ENCODE measurements at regions not wholly inside any gene's neighbourhood (a gene's known extent, or its start where the extent isn't known, plus 50 kb on each side); places are given as distances from the start of the nearest gene placed in this dataset.
"Not testable (repeated sequence)": the region's sequence is repeated elsewhere in the genome, so short reads cannot be mapped to it uniquely, and the experiment has no call there.

GRCh38 chr5:4581289-4581688 lies 558.8 kb upstream of the ADAMTS16 start:
- DNase-seq: no peak

DNA sequence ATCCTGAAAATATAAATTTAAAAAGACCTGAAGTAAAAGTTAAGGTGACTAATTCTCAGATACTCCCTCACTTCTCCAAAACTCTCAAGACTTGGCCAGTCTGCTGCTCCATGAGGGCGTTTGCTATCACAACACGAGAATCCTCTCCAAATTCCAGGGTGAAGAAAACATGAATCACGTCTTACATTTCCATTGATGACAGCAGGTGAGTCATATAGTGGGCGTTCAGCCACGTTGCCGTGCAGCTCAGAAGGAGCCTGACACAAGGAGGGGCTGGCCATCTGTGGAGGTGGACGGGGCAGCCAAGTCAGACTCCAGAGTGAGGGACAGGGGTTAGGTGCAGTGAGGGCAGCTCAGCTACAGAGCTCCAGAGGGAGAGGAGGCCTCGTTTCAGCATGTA lies 555.1 kb upstream of the ADAMTS16 start:
- DNase-seq: peak; percentile 85

DNA sequence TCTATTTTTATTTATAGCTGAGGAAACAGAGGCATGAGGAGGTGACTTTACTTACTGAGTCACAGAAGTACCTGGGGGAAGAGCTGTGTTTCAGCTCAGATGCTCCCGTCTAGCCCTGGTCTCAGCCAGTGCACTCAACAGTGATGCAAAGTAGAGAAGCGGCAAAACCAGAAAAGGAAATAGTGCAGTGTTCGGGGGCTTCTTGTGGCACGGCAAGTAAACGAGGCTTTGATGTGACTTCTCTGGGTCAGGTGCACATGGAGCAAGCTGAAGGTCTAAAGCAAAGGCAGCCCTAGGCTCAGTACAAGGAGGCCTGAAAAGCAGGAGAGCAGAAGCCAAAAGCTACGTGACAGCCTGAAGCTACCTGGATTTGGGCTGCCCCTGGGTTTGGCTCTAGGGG lies 526.7 kb upstream of the ADAMTS16 start:
- DNase-seq: no peak

- DNase-seq: no peak
Measured at GRCh38 chr5:4614088-4614487, 526.0 kb upstream of the ADAMTS16 start.

DNA sequence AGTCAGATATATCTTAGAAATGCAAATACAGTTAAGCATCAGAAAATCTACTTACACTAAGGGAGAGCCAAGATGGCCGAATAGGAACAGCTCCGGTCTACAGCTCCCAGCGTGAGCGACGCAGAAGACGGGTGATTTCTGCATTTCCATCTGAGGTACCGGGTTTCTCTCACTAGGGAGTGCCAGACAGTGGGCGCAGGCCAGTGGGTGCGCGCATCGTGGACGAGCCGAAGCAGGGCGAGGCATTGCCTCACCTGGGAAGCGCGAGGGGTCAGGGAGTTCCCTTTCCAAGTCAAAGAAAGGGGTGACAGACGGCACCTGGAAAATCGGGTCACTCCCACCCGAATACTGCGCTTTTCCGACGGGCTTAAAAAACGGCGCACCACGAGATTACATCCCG lies 524.8 kb upstream of the ADAMTS16 start:
- DNase-seq: not testable (repeated sequence)

- no peak for DNase-seq
Measured at GRCh38 chr5:4625206-4625896, 514.8 kb upstream of the ADAMTS16 start.

DNA sequence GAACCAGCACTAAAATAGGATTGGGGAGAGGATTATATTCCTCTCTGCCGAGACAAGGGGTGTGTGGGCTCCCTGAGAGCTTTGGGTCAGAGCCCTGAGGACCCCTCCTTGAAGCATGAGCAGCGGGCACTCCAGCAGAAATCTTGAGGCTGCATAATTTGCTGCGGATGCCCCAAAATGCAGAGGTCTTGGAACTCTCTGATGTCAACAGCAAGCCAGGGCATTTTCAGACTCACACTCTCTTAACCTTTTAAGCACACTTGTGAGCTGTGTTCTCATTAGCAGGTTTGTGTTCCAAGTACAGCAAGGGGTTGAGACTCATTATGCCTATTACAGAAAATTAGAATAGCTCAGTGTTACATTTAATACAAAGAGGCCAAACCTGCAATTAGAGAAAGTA lies 513.0 kb upstream of the ADAMTS16 start:
- DNase-seq: no peak

DNA sequence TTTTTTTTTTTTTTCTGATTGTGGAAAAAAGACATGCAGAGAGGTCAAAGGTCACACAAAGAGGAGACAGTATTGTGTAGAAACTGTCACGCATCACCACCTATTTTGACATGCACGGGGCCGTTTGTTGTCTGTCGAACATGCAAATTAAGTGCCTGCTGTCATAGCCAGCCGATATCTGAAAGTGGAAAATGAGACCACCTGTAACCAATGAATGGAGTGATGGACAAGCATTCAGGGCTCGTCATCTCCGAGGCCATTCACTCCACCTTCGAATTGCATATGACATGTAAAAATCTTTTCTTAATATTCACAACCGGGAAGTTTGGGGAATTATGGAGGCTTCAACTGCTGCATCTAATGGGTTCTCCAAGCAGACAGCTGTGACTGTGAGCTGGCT lies 512.2 kb upstream of the ADAMTS16 start:
- DNase-seq: no peak

DNA sequence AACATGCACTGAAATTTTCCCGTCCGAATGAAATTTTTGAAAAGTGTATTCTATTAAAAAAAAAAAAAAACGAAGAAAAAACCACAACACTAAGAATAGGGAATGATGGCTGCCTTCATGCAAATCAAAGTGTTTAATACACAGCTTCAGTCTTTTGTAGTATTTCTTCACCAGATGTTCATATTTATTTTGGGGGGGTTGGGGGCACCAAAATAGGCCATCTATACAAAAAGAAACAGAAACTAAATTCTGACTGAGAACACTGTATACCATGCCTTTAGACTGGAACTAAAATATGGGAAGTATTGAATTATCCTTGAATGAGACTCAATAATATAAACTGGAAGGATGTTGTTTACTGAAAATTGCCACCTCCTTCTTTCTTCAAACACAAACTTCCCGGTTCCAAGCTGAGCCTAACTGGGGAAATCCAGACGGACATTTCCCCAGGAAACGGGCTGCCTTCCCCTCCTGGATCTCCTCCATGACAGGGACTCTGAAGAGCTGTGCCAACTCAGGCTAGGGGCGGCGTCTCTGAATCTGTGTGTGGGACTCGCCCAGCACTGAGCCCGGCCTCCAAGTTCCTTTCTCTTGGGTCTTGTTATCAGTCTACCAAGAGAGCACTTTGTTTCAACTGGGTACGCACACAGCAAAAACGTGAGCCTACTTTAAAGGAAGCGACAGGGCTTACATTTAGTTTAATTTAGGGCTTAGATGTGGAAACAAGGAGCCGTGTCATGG lies 511.3 kb upstream of the ADAMTS16 start:
- no peak for DNase-seq

GRCh38 chr5:4630031-4630430 lies 510.1 kb upstream of the ADAMTS16 start:
- no peak for DNase-seq

DNA sequence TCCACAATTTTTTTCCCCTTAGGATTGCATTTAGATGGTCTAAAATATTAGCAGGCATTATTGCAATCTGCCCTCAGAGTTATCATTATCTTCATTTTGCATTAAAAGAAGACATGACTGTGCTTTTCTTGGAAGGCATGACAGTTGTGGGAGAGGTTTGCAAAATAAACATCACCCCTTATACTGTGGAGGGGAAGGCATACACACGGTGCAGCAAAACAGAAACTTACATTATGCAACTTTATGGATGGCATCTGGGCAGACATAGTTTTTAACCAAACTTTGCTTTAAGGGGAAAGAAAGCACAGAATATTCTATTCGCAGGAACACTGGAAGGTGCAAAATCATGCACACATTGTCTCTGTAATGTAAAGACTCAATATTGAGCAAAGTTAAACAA lies 505.8 kb upstream of the ADAMTS16 start:
- no peak for DNase-seq

DNA sequence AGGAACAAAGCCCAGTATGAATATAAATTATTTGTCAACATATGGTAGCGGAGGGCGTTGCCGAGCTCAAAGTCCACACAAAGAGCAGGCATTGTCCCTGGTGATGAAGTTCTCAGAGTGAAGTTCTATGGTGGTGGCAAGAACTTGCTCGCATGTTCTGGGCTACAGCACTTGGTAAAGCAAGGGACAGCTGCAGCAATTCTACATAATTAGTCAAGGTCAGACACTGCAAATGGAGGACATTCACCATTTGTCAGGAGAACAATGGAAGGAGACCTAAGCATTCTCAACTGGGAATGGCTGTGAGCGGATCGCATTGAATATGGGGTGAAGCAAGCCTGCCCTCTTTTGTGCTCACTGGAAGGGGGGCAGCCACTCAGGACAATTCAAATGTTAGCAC lies 503.8 kb upstream of the ADAMTS16 start:
- DNase-seq: no peak

DNA sequence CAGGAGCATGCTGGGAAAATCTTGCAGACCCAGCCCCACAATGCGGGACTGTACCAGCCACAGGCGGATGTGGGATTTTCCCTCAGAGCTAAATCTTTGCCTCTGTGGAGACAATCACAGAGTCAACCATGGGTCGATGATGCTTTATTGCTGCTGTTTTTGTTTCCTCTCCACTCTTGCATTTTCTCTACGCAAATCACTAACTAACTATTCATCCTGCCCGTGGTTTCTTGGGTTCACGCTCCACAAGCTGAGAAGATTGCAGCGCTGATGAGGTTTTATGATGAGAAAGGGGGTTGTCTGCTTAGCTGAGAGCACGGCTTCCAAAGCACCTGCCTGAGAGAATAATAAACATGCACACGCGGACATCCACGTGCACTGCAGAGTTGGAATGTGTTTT lies 500.2 kb upstream of the ADAMTS16 start:
- peak; percentile 19 for DNase-seq

- DNase-seq: peak; percentile 39
Measured at GRCh38 chr5:4640795-4641194, 499.3 kb upstream of the ADAMTS16 start.

DNA sequence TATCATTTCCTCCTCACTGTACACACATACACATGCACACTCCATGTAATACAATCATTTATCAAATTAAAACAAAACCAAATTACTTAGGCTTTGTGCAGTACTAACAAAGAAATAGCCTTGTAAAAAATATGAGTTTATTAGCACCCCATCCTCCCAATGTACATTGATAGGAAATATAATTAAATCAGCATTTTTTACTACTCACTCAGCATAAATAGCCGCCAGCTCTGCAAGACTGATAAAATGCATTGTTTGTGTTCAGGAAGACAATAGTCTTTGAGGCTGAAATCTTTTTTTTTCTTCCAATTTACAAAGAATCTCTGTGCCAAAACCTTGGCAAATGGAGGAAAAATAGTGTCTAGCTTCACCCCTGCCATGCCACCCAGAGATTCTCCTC lies 497.6 kb upstream of the ADAMTS16 start:
- DNase-seq: no peak

GRCh38 chr5:4643190-4643589 lies 496.9 kb upstream of the ADAMTS16 start:
- DNase-seq: no peak

- DNase-seq: no peak
Measured at GRCh38 chr5:4643960-4644359, 496.2 kb upstream of the ADAMTS16 start.

GRCh38 chr5:4646715-4647375 lies 493.3 kb upstream of the ADAMTS16 start:
- DNase-seq: no peak

DNA sequence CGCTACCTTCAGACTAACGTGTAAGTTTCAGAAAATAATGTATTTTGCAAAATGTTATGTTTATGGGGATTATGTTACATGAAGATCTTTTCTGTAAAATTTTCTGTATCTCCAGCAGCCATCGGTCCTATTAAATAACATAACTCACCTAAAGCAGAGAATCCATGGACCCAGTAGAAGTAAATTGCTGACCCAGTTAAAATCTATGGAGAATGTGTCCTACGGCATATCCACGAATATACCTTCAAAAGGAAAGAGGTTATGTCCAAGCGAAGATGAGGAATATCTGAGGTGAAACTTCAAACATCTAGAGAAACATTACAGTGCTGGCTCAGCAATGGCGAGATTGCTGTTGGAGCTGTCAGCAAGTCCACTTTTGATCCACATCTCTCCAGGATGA lies 492.2 kb upstream of the ADAMTS16 start:
- no peak for DNase-seq

- no peak for DNase-seq
Measured at GRCh38 chr5:4651806-4652565, 488.1 kb upstream of the ADAMTS16 start.

GRCh38 chr5:4653475-4653874 lies 486.7 kb upstream of the ADAMTS16 start:
- no peak for DNase-seq

GRCh38 chr5:4659851-4660250 lies 480.3 kb upstream of the ADAMTS16 start:
- no peak for DNase-seq

DNA sequence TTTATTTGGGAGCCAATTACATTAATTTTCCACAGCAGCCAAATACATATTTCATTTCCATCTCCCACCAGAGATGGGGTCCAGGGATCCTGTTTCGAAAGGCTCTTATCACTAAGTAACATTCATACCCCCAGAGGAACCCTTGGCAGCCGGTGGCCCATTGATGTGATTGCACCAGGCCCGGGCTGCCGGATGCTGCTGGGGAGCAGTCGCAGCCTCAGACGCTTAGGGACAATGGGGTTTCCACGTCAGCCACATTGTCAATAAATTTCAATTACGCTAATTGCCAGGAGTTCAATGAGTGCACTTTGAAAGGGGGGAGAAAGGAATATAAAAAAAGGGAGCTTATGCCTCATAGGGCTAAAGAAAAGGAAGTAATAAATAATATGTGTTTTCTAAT lies 478.8 kb upstream of the ADAMTS16 start:
- DNase-seq: no peak
